D721Med (cell line): ENCODE measurements at regions not wholly inside any gene's neighbourhood (a gene's known extent, or its start where the extent isn't known, plus 50 kb on each side); places are given as distances from the start of the nearest gene placed in this dataset.

ENCODE experiments used
- DNase-seq: peaks from one replicate; pipeline ENCODE4 v3.0.0; 2011; ENCODE audit warnings: low spot score; ENCODE audit not compliant: insufficient read length
- FAIRE-seq: peaks from 2 replicates; lab custom pipeline; 2011; peaks lifted over from hg19 to GRCh38; lab: Jason Lieb, UNC
- TF ChIP-seq, protein P1 (sequence below): IDR thresholded peaks from 2 replicates; pipeline ENCODE4 v1.5.1; 2012; ENCODE audit warnings: mild to moderate bottlenecking, control low read depth; ENCODE audit not compliant: insufficient read depth; ENCODE audit errors: missing control alignments

DNA sequence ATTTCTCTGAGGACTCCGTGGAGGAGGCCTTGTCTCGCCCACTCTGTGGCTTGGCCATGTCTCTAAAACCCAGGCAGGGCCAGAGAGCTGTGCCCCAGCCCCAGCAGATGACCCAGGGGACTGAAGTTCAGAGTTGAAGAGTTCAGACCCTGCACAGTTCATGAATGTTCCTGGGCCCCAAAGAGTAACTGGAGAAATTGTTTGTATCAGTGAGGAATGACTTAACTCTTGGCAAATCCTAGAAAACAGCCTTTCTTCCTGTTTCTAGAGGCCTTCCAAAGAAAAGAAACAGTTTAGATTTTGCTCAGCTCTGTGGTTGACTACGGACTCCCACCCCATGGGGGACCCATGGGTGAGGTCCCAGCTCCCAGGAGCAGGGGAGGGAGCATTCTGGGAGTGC lies 62.1 kb upstream of the EYA2 start:
- FAIRE-seq (no peak), DNase-seq (no peak)
- TF ChIP-seq, protein P1, sequence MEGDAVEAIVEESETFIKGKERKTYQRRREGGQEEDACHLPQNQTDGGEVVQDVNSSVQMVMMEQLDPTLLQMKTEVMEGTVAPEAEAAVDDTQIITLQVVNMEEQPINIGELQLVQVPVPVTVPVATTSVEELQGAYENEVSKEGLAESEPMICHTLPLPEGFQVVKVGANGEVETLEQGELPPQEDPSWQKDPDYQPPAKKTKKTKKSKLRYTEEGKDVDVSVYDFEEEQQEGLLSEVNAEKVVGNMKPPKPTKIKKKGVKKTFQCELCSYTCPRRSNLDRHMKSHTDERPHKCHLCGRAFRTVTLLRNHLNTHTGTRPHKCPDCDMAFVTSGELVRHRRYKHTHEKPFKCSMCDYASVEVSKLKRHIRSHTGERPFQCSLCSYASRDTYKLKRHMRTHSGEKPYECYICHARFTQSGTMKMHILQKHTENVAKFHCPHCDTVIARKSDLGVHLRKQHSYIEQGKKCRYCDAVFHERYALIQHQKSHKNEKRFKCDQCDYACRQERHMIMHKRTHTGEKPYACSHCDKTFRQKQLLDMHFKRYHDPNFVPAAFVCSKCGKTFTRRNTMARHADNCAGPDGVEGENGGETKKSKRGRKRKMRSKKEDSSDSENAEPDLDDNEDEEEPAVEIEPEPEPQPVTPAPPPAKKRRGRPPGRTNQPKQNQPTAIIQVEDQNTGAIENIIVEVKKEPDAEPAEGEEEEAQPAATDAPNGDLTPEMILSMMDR, result no peak

DNA sequence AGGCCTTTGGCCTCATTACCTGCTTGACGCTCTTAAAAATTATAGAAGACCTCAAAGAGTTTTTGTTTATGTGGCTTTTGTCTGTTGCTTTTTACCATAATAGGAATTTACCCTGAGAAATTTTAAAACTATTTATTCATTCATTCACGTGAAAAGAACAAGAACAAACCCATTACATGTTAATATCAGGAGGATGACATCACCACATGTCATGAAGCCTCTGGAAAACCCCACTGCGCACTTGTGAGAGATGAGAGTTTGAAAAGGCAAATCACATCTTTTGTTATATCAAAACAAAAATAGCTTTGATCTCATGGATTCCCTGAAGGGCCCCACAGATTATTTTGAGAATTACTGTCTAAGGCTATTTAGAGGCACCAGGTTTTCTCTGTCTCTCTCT lies 61.3 kb upstream of the EYA2 start:
- DNase-seq (no peak), FAIRE-seq (no peak)
- TF ChIP-seq, protein P1, result no peak

DNA sequence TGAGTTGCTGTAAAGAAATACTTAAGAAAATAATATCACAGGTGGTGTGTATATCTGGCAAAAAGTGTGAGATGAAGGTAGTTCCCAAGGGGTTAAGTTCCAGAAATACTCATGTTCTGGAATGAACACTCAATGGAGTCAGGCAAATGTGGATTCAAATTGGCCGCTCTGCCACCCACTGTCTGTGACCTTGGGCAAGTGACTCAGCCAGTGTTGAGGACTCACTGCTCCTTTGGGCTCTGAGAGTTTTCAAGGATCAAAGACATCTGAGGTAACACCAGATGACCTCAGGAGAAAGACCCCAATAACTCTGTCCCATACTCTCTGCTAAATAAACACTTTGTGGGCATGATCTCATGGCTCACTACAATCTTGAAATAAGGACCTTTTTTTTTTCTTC lies 59.2 kb upstream of the EYA2 start:
- DNase-seq (no peak), FAIRE-seq (no peak)
- TF ChIP-seq, protein P1, result no peak

DNA sequence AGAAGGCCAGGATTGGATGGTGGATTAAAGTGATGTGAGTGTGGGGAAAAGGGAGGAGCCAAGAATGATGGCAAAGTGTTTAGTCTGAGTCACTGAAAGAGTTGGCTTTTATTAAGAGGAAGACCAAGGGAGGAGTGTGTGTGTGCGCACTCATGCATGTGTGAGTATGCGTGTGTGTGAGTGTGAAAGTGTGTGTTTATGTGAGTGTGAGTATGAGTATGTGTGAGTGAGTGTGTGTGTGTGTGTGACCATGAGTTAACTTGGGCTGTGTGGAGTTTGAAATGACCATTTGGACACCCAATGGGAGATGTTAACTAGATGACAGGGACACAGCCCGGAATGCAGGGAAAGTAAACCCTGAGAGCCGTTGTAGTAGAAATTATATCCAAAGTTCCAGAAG lies 57.6 kb upstream of the EYA2 start:
- TF ChIP-seq, protein P1, result no peak
- no peak for DNase-seq
- no peak for FAIRE-seq

DNA sequence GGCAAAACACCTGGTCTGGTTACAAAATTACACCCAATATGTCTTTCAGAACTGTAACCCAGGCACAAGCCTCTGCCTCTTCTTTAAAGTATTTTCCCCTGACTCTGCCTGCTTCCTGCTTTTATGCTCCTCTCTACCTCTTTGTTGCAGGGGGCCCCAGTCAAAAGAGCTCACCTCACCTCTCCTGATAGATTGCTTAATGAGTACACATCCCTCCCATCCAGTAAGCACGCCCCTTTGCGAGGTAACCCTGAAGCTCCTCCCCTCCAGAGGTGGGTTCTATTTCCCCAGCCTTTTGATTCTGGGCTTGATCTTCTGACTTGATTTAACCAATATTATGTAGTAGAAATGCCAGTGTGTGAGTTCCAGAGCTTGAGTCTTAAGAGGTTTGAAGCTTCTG lies 56.6 kb upstream of the EYA2 start:
- FAIRE-seq, result no peak
- TF ChIP-seq, protein P1, result no peak
- no peak for DNase-seq

DNA sequence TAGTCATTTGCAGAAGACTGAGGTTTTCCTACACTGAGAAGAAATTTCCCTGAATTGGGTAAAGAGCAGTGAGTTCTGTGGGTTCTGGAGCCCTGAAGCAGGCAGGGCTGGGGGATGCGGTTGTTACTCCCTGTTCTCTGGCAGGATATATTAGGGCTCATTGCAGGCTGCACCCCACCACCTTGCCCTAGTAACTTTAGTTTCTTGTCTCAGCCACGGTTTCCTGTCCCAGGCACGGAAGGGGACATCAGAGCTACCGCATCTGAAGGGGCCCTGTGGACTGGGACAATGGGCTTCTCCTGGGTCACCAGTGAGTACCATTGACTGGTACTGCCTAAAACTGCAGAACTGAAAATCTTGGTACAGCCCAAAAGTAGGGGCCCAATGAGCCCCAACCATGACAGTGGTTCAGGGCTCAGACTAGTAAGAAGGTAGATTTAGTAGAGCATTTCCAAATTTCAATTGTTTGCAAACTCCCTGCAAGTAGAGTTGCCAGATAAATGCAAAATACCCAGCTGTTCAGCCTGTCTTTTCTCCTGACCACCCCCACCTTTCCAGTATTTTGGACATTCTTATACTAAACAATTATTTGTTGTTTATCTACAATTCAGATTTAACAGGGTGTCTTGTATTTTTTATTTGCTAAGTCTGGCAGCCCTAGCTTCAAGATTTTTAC lies 54.5 kb upstream of the EYA2 start:
- TF ChIP-seq, protein P1, result no peak
- FAIRE-seq (no peak), DNase-seq (no peak)
